Left colon (tissue), 2 donors: ENCODE measurements at regions not wholly inside any gene's neighbourhood (a gene's known extent, or its start where the extent isn't known, plus 50 kb on each side); places are given as distances from the start of the nearest gene placed in this dataset.

Experiments used
- ATAC-seq: fragments of 200-7000 bp; cut with Tn5 transposase; one replicate; pipeline ENCODE4 v1.9.1; 2020; ENCODE audit warnings: mild to moderate bottlenecking, moderate library complexity
- DNase-seq, 2 donors: peaks; one replicate each; pipeline ENCODE4 v3.0.0-alpha.2; 2020
- intact Hi-C, 2 donors: fragments of 100-400 bp; cut with DNase I in 1 of 2; cut with micrococcal nuclease in 1 of 2; formaldehyde crosslinking; loops; one replicate each; pipeline versions ENCODE4 v1.11.2 to v1.14.0; 2022; cut with DNase I, micrococcal nuclease
- donor health status: DM: no; HTN: no; CAD: no.
- donor health status: DM: yes; HTN: yes; CAD: no.

- DNase-seq: no peak
- no peak for ATAC-seq
- intact Hi-C loops: no loop called here
Measured at GRCh38 chr12:95402096-95402495, 71.9 kb upstream of the METAP2 start.

GRCh38 chr12:95408201-95408600, 65.8 kb upstream of the METAP2 start:
- ATAC-seq (no peak), DNase-seq (no peak)
- intact Hi-C loops: no loop called here

GRCh38 chr12:95411057-95411456, 62.9 kb upstream of the METAP2 start:
- no peak for ATAC-seq
- intact Hi-C loops: no loop called here
- no peak for DNase-seq

GRCh38 chr12:95411466-95411865, 62.5 kb upstream of the METAP2 start:
- ATAC-seq: no peak
- no peak for DNase-seq
- intact Hi-C loops: no loop called here

GRCh38 chr12:95412482-95413311, 61.3 kb upstream of the METAP2 start:
- intact Hi-C loops: no loop called here
- ATAC-seq (no peak), DNase-seq (no peak)

GRCh38 chr12:95413576-95413975, 60.4 kb upstream of the METAP2 start:
- intact Hi-C loops: no loop called here
- ATAC-seq (no peak), DNase-seq (no peak)

- ATAC-seq: no peak
- intact Hi-C loops: no loop called here
- no peak for DNase-seq
Measured at GRCh38 chr12:95415451-95415850, 58.5 kb upstream of the METAP2 start.

- DNase-seq (no peak), ATAC-seq (no peak)
- intact Hi-C loops: no loop called here
Measured at GRCh38 chr12:95416111-95416636, 57.8 kb upstream of the METAP2 start.

GRCh38 chr12:95417372-95417771, 56.6 kb upstream of the METAP2 start:
- intact Hi-C loops: no loop called here
- ATAC-seq (no peak), DNase-seq (no peak)

GRCh38 chr12:95418142-95418541, 55.8 kb upstream of the METAP2 start:
- intact Hi-C loops: no loop called here
- DNase-seq: no peak
- no peak for ATAC-seq
